Hindlimb muscle (tissue), 1 donor: ENCODE measurements at regions not wholly inside any gene's neighbourhood (a gene's known extent, or its start where the extent isn't known, plus 50 kb on each side); places are given as distances from the start of the nearest gene placed in this dataset.
"Not testable (repeated sequence)": the region's sequence is repeated elsewhere in the genome, so short reads cannot be mapped to it uniquely, and the experiment has no call there.

Experiments used
- DNase-seq: peaks from one replicate; pipeline ENCODE4 v3.0.0-alpha.2; 2013

DNA sequence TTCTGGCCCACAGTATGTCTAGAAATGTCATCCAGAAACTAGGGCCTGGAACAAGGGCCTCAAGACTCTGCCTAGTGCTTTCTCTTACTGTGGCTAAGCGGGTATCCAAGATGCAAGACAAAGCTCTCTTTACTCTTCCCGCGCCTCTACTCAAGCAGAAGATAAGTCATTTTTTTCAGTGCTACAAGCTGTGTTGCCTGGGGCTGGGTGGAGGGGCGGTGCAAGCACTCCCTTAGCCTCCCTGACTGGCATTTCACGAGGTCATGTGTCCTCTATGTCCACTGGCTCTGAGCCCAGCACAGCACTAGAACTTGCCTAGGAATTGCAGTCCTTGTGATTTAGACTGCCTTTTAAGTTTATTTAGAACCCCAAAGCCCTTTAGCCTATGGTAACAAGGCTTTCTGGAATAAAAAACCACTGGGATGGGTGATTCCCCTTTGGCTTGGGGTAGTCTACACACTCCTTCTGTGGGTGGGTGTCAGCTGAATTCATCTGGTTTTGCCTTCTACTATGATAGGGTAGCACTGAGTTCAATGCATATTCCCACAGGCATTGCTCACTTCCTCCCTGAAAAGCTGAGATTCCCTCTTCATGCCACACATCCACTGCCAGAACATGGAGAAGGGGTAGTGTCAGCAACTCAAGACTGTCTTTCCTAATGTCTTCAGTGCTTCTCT is 371.8 kb upstream of the KCND2 start:
- DNase-seq, result no peak

DNA sequence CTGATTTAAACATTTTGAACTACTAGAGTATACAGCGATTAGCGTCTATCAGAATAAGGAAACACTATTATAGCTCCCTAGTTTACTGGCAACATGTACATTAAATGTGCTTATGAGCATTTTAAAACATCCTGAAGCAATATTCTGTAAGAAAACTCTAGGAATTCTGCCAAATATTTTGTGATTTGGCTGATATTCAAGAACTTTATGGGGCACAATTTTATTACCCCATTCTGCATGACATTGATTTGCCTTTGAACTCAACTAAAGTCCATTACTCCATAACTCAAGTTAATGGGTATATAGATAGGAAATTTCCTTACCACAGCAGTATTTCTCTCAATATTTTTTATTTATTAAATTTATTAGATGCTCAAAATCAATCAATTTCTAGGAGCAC is 369.9 kb upstream of the KCND2 start:
- DNase-seq, result no peak

DNA sequence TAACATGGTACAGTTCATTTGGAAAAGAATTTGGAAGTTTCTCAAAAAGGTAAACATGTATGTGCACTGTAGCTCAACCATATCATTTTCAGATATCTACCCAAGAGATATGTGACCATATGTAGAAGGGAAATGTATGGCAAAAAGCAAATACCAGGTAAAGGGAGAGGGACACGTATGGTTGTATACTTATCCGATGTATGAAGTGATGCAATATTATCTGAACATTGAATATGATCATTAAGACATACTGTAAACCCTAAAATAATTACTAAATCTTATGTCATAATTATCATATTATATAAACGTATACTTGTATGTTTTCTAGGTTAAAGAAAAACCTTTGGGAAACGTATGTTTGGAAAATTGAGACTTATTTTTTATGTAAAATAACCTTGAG is 367.5 kb upstream of the KCND2 start:
- no peak for DNase-seq

DNA sequence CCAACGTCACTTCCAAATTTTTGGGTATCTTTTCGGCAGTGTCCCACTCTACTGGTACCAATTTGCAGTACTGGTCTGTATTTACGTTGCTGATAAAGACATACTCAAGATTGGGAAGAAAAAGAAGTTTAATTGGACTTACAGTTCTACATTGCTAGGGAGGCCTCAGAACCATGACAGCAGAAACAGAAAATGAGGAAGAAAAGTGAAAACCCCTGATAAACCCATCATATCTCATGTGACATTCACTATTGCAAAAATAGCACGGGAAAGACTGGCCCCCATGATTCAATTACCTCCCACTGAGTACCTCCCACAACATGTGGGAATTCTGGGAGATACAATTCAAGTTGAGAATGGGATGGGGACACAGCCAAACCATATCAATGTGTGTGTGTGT is 364.0 kb upstream of the KCND2 start:
- DNase-seq, result no peak

DNA sequence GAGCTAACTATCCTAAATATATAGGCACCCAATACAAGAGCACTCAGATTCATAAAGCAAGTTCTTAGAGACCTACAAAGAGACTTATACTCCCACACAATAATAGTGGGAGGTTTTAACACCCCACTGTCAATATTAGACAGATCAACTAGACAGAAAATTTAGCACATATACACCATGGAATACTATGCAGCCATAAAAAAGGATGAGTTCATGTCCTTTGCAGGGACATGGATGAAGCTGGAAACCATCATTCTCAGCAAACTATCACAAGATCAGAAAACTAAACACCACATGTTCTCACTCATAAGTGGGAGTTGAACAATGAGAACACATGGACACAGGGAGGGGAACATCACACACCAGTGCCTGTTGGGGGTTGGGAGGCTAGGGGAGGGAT is 358.9 kb upstream of the KCND2 start:
- not testable (repeated sequence) for DNase-seq

DNA sequence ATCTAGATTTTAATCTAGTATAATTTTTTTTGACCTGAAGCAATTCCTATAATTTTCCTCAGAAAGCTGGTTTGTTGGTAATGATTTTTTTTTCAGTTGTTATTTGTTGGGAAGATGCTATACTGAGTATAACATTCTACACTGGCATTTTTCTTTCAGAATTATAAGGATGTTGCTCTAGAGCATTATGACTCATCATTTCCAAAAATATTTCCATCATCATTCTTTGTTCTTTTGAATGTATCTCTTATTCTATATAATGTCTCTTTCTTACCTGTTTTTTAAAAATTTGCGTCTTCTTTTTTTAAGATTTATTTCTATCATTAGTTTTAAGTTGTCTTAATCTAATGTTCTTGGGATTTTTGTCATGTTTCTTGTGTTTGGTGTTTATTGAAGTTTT is 356.5 kb upstream of the KCND2 start:
- DNase-seq, result no peak

DNA sequence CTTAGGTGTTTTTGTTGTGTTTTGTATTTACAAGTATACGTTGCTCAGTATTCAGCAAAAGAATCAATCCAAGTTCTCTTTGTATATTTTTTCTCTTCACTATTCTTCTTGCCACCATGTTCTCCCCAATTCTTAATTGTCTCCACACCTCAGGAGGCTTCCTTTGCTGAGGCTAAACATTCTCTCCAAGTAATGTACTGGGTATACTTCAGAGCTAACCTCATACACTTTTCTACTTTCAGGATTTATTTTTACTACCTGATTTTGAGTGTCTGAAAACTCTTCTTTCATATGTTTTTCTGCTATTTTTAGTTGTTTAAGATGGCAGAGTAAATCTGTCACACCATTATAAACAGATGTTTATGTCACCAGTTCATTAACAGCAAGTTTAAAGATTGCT is 354.8 kb upstream of the KCND2 start:
- no peak for DNase-seq

DNA sequence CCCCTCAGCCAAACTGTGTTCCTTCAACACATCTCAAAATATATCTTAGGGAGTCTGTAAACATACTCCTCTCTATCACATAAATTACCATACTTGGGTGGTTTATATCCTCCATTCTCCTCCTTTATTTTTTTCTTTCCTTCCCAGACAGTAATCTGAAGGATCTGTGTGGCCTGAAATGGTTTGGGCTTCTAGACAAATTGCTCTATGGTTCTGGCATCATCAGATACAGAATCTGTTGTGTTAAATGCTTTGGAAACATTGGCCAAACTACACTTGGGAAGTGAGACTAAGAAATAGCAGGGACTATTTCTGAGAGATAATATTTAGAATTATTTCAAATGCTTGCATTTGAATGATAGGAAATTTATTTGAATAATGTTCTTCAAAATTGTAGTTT is 353.0 kb upstream of the KCND2 start:
- no peak for DNase-seq

DNA sequence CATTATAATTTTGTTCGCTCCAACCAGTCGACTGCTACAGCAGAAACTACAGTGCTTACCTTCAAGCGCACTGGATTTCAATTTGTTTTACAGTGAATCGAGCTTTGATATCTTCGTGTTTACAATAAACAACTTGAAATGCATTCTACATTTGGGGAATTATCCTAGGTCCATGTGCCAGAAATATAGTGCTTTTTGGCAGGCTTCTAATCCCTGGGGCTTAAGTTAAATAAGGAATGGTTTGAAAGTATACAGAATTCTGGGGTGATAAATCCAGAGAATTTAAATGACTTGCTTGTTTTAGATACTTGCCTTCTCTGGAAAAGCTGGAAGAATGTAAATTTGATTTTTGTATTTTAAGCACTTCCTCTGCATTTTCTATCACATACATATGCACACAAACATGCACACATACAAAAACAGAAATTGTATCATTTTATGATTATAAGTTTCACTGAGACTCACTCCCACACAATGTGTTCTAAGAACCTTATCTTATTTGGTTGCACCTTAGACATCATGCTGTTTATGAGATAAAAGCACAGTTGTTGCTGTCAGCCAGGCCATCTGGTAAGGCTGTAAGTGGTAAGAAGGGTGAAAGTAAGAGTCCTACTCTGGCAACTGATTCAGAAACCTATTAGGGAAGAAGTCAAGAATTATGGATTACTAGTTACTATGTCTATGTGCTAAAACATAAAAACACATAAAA is 347.2 kb upstream of the KCND2 start:
- DNase-seq, result no peak

DNA sequence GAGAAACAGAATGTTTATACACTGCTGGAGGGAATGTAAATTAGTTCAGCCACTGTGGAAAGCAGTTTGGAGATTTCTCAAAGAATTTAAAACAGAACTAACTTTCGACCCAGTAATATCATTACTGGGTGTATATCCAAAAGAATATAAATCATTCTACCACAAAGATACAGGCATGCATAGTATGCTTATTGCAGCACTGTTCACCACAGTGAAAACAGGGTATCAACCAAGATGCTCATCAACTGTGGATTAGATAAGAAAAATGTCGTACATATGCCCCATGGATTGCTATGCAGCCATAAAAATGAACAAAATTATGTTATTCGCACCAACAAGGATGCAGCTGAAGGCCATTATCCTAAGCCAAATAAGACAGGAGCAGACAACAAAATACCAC is 343.1 kb upstream of the KCND2 start:
- no peak for DNase-seq

DNA sequence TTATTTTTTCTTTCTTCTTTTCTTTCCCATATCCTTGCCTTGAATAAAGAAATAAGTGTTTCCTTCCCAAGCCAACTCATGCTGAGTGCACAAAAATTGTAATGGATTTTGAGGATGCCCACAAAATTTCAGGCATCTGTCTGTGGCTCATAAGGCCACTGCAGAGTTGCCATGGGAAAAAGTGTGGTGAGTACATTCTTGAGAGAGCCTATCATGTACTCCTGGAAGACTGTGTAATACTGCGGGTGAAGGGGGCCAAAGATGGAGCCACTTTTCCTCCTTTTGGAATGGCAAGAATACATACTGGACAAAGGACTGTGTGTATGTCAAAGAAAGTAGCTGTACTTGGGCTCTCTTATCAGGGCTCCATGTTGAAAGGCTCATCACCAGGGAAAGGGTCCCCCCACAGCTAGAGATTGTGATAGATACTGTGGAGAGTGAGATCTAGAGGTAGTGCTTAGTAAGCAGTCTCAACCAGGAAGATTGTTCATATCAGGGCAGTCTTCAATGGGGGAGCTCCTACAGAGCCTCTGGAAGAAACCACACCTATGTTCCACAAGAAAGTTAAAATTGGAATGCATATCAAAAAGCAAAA is 341.6 kb upstream of the KCND2 start:
- DNase-seq, result no peak

DNA sequence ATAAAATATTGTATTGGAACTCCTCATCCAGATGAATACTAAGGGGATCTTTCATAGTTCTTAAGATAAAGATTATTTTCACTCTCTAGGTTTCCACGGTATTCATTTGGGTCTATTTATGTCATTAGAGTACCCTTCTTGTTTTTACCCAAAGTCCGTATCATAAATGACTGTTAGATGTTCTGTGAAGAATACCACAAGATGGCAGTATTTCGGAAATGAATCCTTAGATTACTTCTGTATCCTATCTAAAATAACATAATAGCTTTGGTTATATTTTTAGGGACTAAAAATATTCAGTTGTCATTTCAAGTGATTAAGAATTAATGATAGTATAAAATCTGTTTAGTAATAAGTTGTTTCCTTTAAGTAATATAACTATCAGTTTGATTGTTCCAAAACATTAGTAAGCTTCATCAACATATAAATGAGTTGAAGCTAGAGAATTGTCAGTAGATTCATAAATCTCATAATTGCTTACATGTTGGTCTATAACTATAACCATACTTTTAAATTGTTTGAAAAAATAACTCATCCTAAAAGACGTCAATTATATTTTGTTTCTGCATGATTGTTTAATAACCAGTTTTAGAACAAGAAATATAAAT is 337.5 kb upstream of the KCND2 start:
- DNase-seq, result peak; percentile 13

DNA sequence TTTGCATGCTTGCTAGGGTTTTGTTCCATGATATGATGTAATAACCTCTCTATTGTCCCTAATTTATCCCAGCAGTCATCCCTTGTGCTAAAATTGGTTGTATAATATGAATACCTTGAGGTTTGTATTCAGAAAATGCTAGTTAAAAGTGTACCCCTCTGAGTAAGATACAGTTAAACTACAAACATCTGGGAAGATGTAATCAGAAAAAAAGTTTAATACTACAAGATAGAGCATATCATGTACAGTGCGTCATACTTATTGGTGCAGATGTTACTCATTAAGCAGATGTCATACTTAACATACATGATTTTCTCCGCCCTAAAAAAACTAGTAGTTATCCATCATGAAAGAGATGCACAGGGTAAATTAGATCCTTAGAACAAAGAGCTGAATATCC is 336.1 kb upstream of the KCND2 start:
- DNase-seq, result no peak

DNA sequence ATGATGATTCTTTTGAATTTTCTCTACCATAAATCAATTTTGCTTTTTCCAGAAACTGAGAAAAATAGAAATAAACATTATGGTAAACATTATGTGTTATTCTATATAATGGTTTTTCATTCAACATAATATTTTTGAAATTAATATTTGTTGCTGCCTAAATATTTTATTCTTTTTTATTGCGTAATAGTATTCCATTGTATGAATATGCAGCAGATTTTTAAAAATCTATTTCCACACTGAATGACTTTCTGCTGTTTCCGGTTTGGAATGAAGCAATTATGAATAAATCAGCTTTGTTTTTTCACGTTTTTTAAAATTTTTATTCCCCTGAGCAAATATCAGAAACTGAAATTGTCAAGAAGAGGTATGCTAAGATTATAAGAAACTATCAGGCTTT is 335.2 kb upstream of the KCND2 start:
- no peak for DNase-seq

DNA sequence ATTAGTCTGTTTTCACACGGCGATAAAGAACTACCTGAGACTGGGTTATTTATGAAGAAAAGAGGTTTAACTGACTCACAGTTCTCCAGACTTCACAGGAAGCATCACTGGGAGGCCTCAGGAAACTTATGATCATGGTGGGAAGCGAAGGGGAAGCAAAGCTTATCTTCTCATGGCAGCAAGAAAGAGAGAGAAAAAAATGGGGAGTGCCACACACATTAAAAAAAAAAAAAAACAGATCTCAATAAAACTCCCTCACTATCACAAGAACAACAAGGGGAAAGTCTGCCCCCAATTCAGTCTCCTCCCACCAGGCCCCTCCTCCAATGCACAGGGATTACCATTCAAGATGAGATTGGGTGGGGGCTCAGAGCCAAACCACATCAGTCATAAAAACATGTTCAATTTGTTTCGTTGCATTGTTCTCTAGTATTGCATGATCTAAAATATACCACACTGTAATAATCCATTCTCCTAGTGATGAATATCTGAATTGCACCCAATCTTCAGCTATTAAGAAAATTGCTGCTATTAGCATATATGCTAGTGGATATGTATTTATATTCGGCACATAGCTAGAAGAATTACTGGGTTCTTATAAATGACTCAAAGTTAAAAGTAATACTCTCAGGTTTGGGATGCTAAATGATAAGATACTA is 328.9 kb upstream of the KCND2 start:
- no peak for DNase-seq

DNA sequence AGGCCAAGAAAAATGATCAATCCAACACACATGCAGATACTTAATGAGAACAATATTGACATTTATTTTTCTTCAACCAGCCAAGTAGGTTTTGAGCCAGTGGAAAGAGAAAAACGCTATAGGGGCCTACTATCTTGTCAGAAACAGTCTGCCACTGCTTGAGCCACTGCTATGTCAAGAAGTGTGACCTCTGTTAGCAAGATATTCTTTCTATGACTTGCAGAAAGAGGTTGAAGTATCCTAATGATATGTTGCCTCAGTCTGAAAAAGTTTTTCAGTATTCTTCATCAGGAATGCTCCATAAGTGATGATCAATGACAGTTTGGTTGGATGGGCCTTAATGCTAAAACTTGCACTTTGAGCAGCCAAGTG is 328.4 kb upstream of the KCND2 start:
- DNase-seq, result no peak

DNA sequence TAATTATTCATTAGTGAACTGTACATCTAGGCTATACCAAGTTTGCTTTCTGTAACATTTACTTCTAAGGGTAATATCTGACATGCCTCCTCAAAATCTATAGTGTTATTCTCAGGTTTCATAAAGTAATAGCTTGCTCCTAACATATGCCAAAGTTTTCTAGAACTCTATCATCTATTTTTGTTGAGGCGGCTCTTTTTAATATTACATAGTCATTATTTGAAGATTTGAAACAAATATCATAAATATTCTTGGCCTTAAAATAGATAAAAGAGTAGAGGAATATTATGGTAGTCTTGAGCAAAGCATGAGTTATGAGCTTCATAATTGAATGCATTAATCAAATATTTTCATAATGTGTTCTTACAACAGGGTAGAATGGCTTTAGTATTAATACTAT is 327.2 kb upstream of the KCND2 start:
- no peak for DNase-seq

DNA sequence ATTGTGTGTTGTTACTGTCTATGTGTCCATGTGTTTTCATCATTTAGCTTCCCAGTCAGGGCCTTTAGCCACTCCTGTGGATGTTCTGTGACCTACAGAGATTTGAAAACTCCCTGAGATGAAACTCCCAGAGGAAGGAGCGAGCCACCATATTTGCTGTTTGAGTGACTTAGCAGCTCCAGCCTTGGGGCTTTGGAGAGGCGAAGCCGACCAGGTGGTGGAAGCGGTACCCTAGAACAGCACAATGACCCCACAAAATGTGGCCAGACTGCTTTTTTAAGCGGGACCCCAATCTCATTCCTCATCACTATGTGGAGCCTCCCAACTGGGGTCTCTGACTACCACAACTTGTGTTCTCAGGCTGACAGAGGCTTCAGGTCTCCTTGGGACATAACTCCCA is 323.9 kb upstream of the KCND2 start:
- DNase-seq, result no peak

DNA sequence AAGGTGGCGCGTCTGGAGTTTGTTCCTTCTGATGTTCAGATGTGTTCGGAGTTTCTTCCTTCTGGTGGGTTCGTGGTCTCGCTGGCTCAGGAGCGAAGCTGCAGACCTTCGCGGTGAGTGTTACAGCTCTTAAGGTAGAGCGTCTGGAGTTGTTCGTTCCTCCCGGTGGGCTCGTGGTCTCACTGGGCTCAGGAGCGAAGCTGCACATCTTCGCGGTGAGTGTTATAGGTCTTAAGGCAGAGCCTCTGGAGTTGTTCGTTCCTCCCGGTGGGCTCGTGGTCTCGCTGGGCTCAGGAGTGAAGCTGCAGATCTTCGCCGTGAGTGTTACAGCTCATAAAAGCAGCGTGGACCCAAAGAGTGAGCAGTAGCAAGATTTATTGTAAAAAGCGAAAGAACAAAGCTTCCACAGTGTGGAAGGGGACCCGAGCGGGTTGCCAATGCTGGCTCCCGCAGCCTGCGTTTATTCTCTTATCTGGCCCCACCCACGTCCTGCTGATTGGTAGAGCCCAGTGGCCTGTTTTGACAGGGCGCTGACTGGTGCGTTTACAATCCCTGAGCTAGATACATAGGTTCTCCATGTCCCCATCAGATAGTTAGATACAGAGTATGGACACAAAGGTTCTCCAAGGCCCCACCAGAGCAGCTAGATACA is 322.5 kb upstream of the KCND2 start:
- not testable (repeated sequence) for DNase-seq

DNA sequence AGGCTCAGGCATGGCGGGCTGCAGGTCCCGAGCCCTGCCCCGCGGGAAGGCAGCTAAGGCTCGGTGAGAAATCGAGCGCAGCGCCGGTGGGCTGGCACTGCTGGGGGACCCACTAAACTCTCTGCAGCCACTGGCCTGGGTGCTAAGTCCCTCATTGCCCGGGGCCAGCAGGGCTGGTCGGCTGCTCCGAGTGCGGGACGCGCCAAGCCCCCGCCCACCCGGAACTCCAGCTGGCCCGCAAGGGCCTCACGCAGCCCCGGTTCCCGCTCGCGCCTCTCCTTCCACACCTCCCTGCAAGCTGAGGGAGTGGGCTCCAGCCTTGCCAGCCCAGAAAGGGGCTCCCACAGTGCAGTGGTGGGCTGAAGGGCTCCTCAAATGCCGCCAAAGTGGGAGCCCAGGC is 321.4 kb upstream of the KCND2 start:
- not testable (repeated sequence) for DNase-seq

DNA sequence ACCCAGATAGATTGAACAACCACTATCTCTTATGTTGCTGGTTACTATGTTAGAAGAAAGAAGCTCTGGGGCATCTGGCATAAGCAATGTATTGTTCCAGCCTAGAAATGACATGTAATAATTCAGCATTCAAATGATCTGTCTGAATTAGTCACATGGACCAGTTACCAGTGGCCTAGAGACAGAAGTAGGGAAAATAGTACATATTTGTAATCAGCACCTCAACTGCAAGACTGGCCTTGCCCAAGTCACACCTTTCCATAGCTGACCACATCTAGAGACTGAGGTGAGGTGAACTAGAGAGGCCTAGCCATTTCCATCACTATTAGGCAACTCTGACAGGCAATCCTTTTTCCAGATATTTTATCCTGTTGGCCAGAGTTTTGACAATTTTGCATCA is 315.6 kb upstream of the KCND2 start:
- DNase-seq, result no peak

DNA sequence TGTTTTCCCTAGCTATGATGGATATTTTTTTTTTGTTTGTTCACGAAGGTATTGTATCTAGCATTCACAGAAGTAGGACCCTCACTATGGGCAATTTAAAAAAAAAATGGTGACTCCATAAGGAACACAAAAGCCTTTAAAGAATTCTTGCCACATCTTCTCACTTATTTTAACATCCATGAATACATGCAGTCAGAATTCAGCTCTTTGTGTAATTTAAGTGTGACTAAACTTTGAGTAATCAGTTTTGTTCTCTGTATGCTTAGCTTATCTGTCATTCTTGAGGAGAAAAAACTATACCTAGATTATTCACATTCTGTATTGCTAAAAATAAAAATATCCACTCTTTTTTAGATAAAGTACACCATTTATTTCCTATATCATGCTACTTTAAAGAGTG is 313.2 kb upstream of the KCND2 start:
- no peak for DNase-seq

DNA sequence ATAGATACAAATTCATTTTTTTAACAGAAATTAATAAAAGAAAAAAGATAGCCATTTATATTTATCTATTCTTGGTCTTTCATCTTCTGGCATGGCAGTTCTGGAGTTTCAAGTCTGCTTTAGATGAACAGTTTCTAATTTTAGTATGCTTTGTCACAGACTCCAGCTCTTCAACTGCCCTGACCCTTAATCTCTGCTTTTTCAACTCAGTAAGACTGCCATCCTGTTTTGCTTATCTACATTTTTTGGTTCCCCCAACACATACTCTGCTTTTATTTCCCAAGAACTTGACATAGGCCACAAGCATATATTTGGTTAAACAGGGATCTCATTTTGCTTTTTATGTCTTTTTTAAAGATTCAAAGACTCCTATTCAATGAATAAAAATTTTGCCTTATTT is 309.3 kb upstream of the KCND2 start:
- no peak for DNase-seq
